Neural cell (in vitro differentiated cells): ENCODE measurements at regions not wholly inside any gene's neighbourhood (a gene's known extent, or its start where the extent isn't known, plus 50 kb on each side); places are given as distances from the start of the nearest gene placed in this dataset.

Experiments
- H2AFZ ChIP-seq: fragments of 200-600, 300-800 bp; sonication (generic), shearing (Covaris generic); 2 replicates; pipeline ENCODE4 v1.6.0; 2014; ENCODE audit warnings: low read depth, mild to moderate bottlenecking, antibody characterized with exemption, low read length, moderate library complexity
- H3F3A ChIP-seq: fragments of 200-600 bp; shearing (Covaris generic); 2 replicates; pipeline ENCODE4 v1.6.1; 2016; ENCODE audit warnings: mild to moderate bottlenecking, moderate library complexity, mixed read lengths, antibody characterized with exemption, low read length; ENCODE audit not compliant: insufficient read depth, poor library complexity, severe bottlenecking
- H3K27ac ChIP-seq: fragments of 200-600, 300-800 bp; sonication (generic), shearing (Covaris generic); 2 replicates; pipeline ENCODE4 v1.5.1; 2014; ENCODE audit warnings: mild to moderate bottlenecking, low read length, moderate library complexity
- H3K27me3 ChIP-seq: fragments of 300-800, 200-600 bp; sonication (generic), shearing (Covaris generic); 2 replicates; pipeline ENCODE4 v1.6.0; 2014; ENCODE audit warnings: mild to moderate bottlenecking, low read depth, low read length, moderate library complexity; ENCODE audit not compliant: insufficient read depth
- H3K36me3 ChIP-seq: fragments of 300-800, 200-600 bp; sonication (generic), shearing (Covaris generic); 2 replicates; pipeline ENCODE4 v1.5.1; 2014; ENCODE audit warnings: mild to moderate bottlenecking, antibody characterized with exemption, low read length, moderate library complexity; ENCODE audit not compliant: insufficient read depth
- H3K4me2 ChIP-seq: fragments of 300-800, 200-600 bp; sonication (generic), shearing (Covaris generic); 2 replicates; pipeline ENCODE4 v1.6.0; 2014; ENCODE audit warnings: mild to moderate bottlenecking, low read length
- H3K4me3 ChIP-seq: fragments of 300-800, 200-600 bp; sonication (generic), shearing (Covaris generic); 2 replicates; pipeline ENCODE4 v1.5.1; 2014; ENCODE audit warnings: mild to moderate bottlenecking, low read length, moderate library complexity
- H3K79me2 ChIP-seq: fragments of 200-600 bp; shearing (Covaris generic); replicated peaks from 2 replicates; pipeline ENCODE4 v1.6.0; 2014; ENCODE audit warnings: mild to moderate bottlenecking, low read length, moderate library complexity; ENCODE audit not compliant: insufficient read depth
- H3K9ac ChIP-seq: fragments of 300-800, 200-600 bp; sonication (generic), shearing (Covaris generic); 2 replicates; pipeline ENCODE4 v1.6.1; 2016; ENCODE audit warnings: mild to moderate bottlenecking, low read length, mixed read lengths
- H3K9me2 ChIP-seq: fragments of 200-600 bp; shearing (Covaris generic); 2 replicates; pipeline ENCODE4 v1.6.1; 2016; ENCODE audit warnings: mild to moderate bottlenecking, low read length, mixed read lengths; ENCODE audit not compliant: insufficient read depth
- H3K9me3 ChIP-seq: fragments of 200-600, 300-800 bp; sonication (generic), shearing (Covaris generic); 2 replicates; pipeline ENCODE4 v1.6.1; 2016; ENCODE audit warnings: mild to moderate bottlenecking, mixed run types, low read length, moderate library complexity, mixed read lengths
- H4K20me1 ChIP-seq: fragments of 200-600 bp; shearing (Covaris generic); 2 replicates; pipeline ENCODE4 v1.6.1; 2016; ENCODE audit warnings: mild to moderate bottlenecking, mixed run types; ENCODE audit not compliant: insufficient read depth
- EP300 ChIP-seq: fragments of 450-650 bp; conservative IDR thresholded peaks from 2 replicates; pipeline ENCODE4 v1.6.1; 2014; ENCODE audit warnings: antibody characterized with exemption, mild to moderate bottlenecking, moderate library complexity; ENCODE audit not compliant: poor library complexity, severe bottlenecking
- EZH2 ChIP-seq: fragments of 200-600, 300-800 bp; shearing (Covaris generic), sonication (generic); IDR thresholded peaks from 2 replicates; pipeline ENCODE4 v1.6.1; 2014; ENCODE audit warnings: antibody characterized with exemption, low read length, borderline replicate concordance, mild to moderate bottlenecking; ENCODE audit not compliant: insufficient read depth, poor library complexity, severe bottlenecking
- MXI1 ChIP-seq: fragments of 450-650 bp; conservative IDR thresholded peaks from 2 replicates; pipeline ENCODE4 v1.6.1; 2014; ENCODE audit warnings: antibody characterized with exemption, mild to moderate bottlenecking; ENCODE audit not compliant: poor library complexity, severe bottlenecking
- POLR2AphosphoS5 ChIP-seq: IDR thresholded peaks from 2 replicates; pipeline ENCODE4 v1.6.1; 2012
- RAD21 ChIP-seq: fragments of 450-650 bp; conservative IDR thresholded peaks from 2 replicates; pipeline ENCODE4 v1.6.1; 2014; ENCODE audit warnings: antibody characterized with exemption, mild to moderate bottlenecking, moderate library complexity
- SMC3 ChIP-seq: fragments of 450-650 bp; conservative IDR thresholded peaks from 2 replicates; pipeline ENCODE4 v1.6.1; 2014; ENCODE audit warnings: antibody characterized with exemption, mild to moderate bottlenecking, moderate library complexity; ENCODE audit not compliant: poor library complexity
- TAF1 ChIP-seq: IDR thresholded peaks from 2 replicates; pipeline ENCODE4 v1.6.1; 2012; ENCODE audit warnings: low read depth
- TF ChIP-seq, protein P1 (sequence below): fragments of 450-650 bp; IDR thresholded peaks from 2 replicates; pipeline ENCODE4 v1.5.1; 2014; ENCODE audit warnings: antibody characterized with exemption, mild to moderate bottlenecking, moderate library complexity; ENCODE audit not compliant: poor library complexity, severe bottlenecking
- TF ChIP-seq, protein P2 (sequence below): IDR thresholded peaks from 2 replicates; pipeline ENCODE4 v1.6.1; 2012; ENCODE audit warnings: borderline replicate concordance

DNA sequence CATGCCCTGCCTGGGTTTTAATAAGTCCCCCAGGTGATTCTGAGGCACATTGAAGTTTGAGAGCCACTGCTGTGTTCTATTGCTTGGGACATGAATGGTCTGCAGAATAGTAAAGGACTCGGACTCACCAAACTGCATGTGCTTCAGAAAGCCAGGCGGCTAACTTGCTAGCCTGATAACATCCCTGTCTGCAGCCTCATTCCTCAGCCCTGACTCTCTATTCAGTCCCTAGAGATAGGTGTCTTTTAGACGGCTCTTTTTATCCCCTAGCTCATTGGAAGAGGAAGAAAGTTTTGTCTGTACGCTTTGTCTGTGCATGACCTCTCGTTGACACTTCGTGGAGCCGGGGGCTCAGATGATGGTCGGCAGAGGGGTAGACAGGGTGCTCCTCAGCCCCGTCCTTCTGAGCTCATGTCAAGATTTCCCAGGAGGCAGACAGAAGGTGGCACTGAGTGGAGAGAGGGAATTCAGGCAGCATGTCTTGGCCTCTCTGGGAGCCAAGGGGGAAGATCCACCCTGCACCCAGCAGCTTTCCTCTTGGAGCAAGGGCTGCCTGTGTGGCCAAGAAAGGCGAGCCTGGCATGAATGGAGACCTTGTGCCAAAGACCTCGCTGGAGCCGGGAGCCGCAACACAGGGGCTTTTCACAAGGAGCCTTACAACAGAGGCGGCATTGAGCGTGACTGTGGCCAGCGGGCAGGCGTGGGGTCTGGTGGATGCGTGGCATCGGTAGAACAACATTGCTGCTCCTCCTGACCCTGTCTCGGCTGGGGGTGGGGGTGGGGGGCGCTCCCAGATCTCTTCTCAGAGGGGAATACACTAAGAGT is 51.1 kb upstream of the PODXL start:
- Histone ChIP-seq H3K4me2 (no peak overlapping the region), H3K27ac (no peak overlapping the region), H2AFZ (no peak overlapping the region)

DNA sequence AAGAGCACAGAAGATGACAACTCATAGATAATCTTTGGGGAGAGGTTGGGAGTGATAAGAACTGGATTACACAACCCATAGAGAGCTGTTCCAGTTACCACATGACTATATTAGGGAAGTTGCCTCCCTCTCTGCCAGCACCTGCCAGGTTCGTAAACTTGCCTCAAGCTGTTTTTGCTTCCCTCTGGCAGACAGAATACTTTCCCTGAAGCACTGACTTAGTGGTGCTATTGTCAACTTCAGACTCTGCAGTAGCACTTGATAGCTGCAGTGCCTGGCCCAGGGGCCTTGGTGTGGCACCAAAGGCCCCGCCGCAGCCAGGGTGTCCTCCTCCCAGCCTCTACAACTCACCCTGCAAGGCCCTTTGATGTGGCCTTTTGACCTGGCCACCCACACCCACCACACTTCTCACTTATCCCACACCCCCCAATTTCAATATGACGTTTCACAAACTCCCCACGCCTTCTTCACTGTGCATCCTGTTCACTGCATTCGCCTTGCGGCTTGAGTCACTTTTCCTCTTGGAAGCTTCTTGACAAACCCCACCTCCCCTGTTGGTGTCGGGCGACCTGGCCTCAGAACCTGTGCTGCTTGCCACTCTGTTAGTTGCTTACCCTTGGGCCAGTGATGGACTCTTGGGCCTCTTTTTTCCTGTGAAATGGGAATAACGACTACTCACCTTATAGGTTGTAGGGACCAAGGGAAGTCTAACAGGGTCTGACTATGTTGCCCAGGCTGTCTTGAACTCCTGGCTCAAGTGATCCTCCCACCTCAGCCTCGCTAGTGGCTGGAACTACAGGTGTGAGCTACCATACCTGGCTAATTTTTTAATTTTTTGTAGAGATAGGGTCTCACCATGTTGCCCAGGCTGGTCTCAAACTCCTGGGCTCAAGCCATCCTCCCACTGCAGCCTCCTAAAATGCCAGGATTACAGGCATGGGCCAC is 50.2 kb upstream of the PODXL start:
- Histone ChIP-seq H3K36me3 (no peaks in the 10 kb centered on the region), H3K79me2 (no peaks in the 10 kb centered on the region), H4K20me1 (no peaks in the 10 kb centered on the region), H3K27ac (no peak overlapping the region), H3K4me2 (no peak overlapping the region), H3K9me3 (no peaks in the 10 kb centered on the region), H3K27me3 (no peaks in the 10 kb centered on the region), H3K9ac (no peak overlapping the region), H2AFZ (no peak overlapping the region), H3K4me3 (no peak overlapping the region), H3F3A (no peaks in the 10 kb centered on the region), H3K9me2 (no peaks in the 10 kb centered on the region)
- no peak for TF ChIP-seq TAF1
- no peak for TF ChIP-seq SMC3
- TF ChIP-seq, protein P1, sequence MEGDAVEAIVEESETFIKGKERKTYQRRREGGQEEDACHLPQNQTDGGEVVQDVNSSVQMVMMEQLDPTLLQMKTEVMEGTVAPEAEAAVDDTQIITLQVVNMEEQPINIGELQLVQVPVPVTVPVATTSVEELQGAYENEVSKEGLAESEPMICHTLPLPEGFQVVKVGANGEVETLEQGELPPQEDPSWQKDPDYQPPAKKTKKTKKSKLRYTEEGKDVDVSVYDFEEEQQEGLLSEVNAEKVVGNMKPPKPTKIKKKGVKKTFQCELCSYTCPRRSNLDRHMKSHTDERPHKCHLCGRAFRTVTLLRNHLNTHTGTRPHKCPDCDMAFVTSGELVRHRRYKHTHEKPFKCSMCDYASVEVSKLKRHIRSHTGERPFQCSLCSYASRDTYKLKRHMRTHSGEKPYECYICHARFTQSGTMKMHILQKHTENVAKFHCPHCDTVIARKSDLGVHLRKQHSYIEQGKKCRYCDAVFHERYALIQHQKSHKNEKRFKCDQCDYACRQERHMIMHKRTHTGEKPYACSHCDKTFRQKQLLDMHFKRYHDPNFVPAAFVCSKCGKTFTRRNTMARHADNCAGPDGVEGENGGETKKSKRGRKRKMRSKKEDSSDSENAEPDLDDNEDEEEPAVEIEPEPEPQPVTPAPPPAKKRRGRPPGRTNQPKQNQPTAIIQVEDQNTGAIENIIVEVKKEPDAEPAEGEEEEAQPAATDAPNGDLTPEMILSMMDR = no peak
- TF ChIP-seq EZH2 = no peak
- no peak for TF ChIP-seq MXI1
- no peak for TF ChIP-seq RAD21
- TF ChIP-seq POLR2AphosphoS5 = no peak

More for the DNA sequence above, 51.1 kb upstream of the PODXL start:
- no peaks in the 10 kb centered on the region for H3K9me3 ChIP-seq
- no peaks in the 10 kb centered on the region for H3F3A ChIP-seq
- H3K36me3 ChIP-seq = no peaks in the 10 kb centered on the region
- no peak overlapping the region for H3K4me3 ChIP-seq
- no peaks in the 10 kb centered on the region for H3K79me2 ChIP-seq
- no peak overlapping the region for H3K9ac ChIP-seq
- H3K9me2 ChIP-seq = no peaks in the 10 kb centered on the region
- H3K27me3 ChIP-seq = no peaks in the 10 kb centered on the region
- no peaks in the 10 kb centered on the region for H4K20me1 ChIP-seq
- TF ChIP-seq EP300 (no peak), EZH2 (no peak), RAD21 (no peak), MXI1 (no peak), TAF1 (no peak), POLR2AphosphoS5 (no peak), SMC3 (no peak)
- TF ChIP-seq, protein P1 = no peak
- TF ChIP-seq, protein P2, sequence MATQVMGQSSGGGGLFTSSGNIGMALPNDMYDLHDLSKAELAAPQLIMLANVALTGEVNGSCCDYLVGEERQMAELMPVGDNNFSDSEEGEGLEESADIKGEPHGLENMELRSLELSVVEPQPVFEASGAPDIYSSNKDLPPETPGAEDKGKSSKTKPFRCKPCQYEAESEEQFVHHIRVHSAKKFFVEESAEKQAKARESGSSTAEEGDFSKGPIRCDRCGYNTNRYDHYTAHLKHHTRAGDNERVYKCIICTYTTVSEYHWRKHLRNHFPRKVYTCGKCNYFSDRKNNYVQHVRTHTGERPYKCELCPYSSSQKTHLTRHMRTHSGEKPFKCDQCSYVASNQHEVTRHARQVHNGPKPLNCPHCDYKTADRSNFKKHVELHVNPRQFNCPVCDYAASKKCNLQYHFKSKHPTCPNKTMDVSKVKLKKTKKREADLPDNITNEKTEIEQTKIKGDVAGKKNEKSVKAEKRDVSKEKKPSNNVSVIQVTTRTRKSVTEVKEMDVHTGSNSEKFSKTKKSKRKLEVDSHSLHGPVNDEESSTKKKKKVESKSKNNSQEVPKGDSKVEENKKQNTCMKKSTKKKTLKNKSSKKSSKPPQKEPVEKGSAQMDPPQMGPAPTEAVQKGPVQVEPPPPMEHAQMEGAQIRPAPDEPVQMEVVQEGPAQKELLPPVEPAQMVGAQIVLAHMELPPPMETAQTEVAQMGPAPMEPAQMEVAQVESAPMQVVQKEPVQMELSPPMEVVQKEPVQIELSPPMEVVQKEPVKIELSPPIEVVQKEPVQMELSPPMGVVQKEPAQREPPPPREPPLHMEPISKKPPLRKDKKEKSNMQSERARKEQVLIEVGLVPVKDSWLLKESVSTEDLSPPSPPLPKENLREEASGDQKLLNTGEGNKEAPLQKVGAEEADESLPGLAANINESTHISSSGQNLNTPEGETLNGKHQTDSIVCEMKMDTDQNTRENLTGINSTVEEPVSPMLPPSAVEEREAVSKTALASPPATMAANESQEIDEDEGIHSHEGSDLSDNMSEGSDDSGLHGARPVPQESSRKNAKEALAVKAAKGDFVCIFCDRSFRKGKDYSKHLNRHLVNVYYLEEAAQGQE = no peak
